ENCODE measurements at regions not wholly inside any gene's neighbourhood (a gene's known extent, or its start where the extent isn't known, plus 50 kb on each side); places are given as distances from the start of the nearest gene placed in this dataset.
A peak's percentile ranks its signal among the peaks of the same experiment; 100 is the strongest.

DNA sequence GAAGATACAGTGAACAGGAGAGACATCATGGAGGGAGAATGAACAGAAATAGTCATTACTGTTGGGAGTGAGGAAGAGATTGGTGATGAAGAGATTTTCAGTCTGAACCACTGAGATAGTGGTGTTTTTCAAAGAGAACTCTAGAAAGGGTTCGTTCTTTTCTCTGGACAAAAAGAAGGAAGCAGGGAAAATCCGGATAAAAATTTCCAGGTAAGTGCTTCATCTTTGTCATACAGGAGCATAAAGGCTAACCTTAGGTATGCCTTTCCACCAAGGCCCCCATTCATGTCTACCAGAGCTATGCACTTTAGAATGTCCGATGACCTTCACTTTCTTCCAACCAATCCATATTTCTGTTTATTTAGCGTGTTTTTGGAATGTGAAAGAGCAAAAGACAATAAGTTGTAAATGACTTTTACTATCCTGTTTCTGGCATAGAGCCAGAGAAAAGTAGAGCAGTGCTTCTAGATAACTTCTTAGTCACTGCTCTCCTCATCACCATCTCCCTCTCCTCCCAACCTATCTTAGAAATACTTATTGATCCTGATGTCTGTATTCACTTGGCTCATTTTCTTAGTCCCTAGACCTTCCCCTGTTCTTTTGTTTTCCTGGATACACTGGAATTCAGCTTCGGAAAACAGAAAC is 116.5 kb downstream of the TTC6 start (continued):
- TF ChIP-seq, protein P1, sequence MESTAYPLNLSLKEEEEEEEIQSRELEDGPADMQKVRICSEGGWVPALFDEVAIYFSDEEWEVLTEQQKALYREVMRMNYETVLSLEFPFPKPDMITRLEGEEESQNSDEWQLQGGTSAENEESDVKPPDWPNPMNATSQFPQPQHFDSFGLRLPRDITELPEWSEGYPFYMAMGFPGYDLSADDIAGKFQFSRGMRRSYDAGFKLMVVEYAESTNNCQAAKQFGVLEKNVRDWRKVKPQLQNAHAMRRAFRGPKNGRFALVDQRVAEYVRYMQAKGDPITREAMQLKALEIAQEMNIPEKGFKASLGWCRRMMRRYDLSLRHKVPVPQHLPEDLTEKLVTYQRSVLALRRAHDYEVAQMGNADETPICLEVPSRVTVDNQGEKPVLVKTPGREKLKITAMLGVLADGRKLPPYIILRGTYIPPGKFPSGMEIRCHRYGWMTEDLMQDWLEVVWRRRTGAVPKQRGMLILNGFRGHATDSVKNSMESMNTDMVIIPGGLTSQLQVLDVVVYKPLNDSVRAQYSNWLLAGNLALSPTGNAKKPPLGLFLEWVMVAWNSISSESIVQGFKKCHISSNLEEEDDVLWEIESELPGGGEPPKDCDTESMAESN (CRISPR knock-in tag; conservative IDR thresholded peaks at IDR 0.05) = no peak; the same call in 1 of the 2 replicates
- no peak for TF ChIP-seq PAX8 (CRISPR knock-in tag; IDR thresholded peaks at IDR 0.05; ENCODE audit: borderline replicate concordance)
- TF ChIP-seq, protein P2, sequence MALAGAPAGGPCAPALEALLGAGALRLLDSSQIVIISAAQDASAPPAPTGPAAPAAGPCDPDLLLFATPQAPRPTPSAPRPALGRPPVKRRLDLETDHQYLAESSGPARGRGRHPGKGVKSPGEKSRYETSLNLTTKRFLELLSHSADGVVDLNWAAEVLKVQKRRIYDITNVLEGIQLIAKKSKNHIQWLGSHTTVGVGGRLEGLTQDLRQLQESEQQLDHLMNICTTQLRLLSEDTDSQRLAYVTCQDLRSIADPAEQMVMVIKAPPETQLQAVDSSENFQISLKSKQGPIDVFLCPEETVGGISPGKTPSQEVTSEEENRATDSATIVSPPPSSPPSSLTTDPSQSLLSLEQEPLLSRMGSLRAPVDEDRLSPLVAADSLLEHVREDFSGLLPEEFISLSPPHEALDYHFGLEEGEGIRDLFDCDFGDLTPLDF (CRISPR knock-in tag; IDR thresholded peaks at IDR 0.05) = no peak; the same call in 1 of the 2 replicates
- peak; percentile 63 for TF ChIP-seq FOSL2 (CRISPR knock-in tag; IDR thresholded peaks at IDR 0.05)
- no peak for TF ChIP-seq SCMH1 (CRISPR knock-in tag; IDR thresholded peaks at IDR 0.05; ENCODE audit: borderline replicate concordance)
- TF ChIP-seq, protein P3, sequence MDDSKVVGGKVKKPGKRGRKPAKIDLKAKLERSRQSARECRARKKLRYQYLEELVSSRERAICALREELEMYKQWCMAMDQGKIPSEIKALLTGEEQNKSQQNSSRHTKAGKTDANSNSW (CRISPR knock-in tag; IDR thresholded peaks at IDR 0.05; ENCODE audit: borderline replicate concordance) = no peak
- TF ChIP-seq, protein P4, sequence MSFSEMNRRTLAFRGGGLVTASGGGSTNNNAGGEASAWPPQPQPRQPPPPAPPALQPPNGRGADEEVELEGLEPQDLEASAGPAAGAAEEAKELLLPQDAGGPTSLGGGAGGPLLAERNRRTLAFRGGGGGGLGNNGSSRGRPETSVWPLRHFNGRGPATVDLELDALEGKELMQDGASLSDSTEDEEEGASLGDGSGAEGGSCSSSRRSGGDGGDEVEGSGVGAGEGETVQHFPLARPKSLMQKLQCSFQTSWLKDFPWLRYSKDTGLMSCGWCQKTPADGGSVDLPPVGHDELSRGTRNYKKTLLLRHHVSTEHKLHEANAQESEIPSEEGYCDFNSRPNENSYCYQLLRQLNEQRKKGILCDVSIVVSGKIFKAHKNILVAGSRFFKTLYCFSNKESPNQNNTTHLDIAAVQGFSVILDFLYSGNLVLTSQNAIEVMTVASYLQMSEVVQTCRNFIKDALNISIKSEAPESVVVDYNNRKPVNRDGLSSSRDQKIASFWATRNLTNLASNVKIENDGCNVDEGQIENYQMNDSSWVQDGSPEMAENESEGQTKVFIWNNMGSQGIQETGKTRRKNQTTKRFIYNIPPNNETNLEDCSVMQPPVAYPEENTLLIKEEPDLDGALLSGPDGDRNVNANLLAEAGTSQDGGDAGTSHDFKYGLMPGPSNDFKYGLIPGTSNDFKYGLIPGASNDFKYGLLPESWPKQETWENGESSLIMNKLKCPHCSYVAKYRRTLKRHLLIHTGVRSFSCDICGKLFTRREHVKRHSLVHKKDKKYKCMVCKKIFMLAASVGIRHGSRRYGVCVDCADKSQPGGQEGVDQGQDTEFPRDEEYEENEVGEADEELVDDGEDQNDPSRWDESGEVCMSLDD (CRISPR knock-in tag; IDR thresholded peaks at IDR 0.05; ENCODE audit: borderline replicate concordance) = no peak
- TF ChIP-seq KDM5A (IDR thresholded peaks at IDR 0.05; ENCODE audit: borderline replicate concordance, low read length) = no peak
- no peak for TF ChIP-seq TCF12 (IDR thresholded peaks at IDR 0.05)
- peak; percentile 87; the same call in 1 of the 2 replicates for TF ChIP-seq TCF12 (CRISPR knock-in tag; IDR thresholded peaks at IDR 0.05)
- no peak for TF ChIP-seq ZNF367 (CRISPR knock-in tag; IDR thresholded peaks at IDR 0.05; ENCODE audit: borderline replicate concordance)
- no peak for TF ChIP-seq MED13 (CRISPR knock-in tag; IDR thresholded peaks at IDR 0.05)
- TF ChIP-seq NFE2L2 (IDR thresholded peaks at IDR 0.05; ENCODE audit: low read length) = no peak
- no peak for TF ChIP-seq THYN1 (CRISPR knock-in tag; IDR thresholded peaks at IDR 0.05; ENCODE audit: borderline replicate concordance, low read depth)
- TF ChIP-seq, protein P5, sequence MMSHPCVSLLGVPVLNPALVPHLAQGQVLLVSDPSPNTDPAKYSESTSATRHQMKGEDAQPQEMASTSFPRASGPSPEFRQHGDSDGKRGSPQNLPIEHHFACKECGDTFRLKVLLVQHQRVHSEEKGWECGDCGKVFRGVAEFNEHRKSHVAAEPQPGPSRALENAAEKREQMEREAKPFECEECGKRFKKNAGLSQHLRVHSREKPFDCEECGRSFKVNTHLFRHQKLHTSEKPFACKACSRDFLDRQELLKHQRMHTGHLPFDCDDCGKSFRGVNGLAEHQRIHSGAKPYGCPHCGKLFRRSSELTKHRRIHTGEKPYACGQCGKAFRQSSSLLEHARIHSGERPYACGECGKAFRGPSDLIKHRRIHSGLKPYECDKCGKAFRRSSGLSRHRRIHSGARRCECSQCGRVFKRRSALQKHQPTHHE (CRISPR knock-in tag; IDR thresholded peaks at IDR 0.05; ENCODE audit: borderline replicate concordance) = no peak
- TF ChIP-seq ZNF883 (CRISPR knock-in tag; IDR thresholded peaks at IDR 0.05; ENCODE audit: not compliant biosample characterization) = no peak
- peak; percentile 96 for TF ChIP-seq ZSCAN29 (CRISPR knock-in tag; conservative IDR thresholded peaks at IDR 0.05)
- peak; percentile 64 for TF ChIP-seq HHEX (CRISPR knock-in tag; IDR thresholded peaks at IDR 0.05)
- TF ChIP-seq KLF12 (CRISPR knock-in tag; IDR thresholded peaks at IDR 0.05; ENCODE audit: borderline replicate concordance) = no peak; the same call in 1 of the 2 replicates
- TF ChIP-seq, protein P6, sequence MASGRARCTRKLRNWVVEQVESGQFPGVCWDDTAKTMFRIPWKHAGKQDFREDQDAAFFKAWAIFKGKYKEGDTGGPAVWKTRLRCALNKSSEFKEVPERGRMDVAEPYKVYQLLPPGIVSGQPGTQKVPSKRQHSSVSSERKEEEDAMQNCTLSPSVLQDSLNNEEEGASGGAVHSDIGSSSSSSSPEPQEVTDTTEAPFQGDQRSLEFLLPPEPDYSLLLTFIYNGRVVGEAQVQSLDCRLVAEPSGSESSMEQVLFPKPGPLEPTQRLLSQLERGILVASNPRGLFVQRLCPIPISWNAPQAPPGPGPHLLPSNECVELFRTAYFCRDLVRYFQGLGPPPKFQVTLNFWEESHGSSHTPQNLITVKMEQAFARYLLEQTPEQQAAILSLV (CRISPR knock-in tag; IDR thresholded peaks at IDR 0.05; ENCODE audit: borderline replicate concordance) = no peak
- TF ChIP-seq SMC3 (IDR thresholded peaks at IDR 0.05; ENCODE audit: low read length) = peak; percentile 38; the same call in 1 of the 2 replicates
- no peak for TF ChIP-seq ZKSCAN1 (IDR thresholded peaks at IDR 0.05; ENCODE audit: low read length)
- no peak for TF ChIP-seq ZNF768 (CRISPR knock-in tag; IDR thresholded peaks at IDR 0.05)
